Nephron progenitor cell (in vitro differentiated cells): ENCODE measurements at regions not wholly inside any gene's neighbourhood (a gene's known extent, or its start where the extent isn't known, plus 50 kb on each side); places are given as distances from the start of the nearest gene placed in this dataset.

Experiments
- DNase-seq: peaks from one replicate; pipeline ENCODE4 v3.0.0; 2021
- H3K27ac Mint-ChIP-seq: 2 replicates; pipeline ENCODE4 v1.8.0; 2021; ENCODE audit warnings: mild to moderate bottlenecking, moderate library complexity, mixed read lengths
- H3K27me3 Mint-ChIP-seq: 2 replicates; pipeline ENCODE4 v1.8.0; 2021; ENCODE audit warnings: mild to moderate bottlenecking, low read depth, mixed read lengths; ENCODE audit not compliant: poor library complexity
- H3K36me3 Mint-ChIP-seq: 2 replicates; pipeline ENCODE4 v1.8.0; 2021; ENCODE audit warnings: low read depth, mixed read lengths
- H3K4me1 Mint-ChIP-seq: 2 replicates; pipeline ENCODE4 v1.8.0; 2021; ENCODE audit warnings: mixed read lengths
- H3K4me3 Mint-ChIP-seq: 2 replicates; pipeline ENCODE4 v1.8.0; 2021; ENCODE audit warnings: mild to moderate bottlenecking, moderate library complexity, mixed read lengths
- H3K9me3 Mint-ChIP-seq: 2 replicates; pipeline ENCODE4 v1.8.0; 2021; ENCODE audit warnings: mild to moderate bottlenecking, moderate library complexity, mixed read lengths
- TF ChIP-seq, protein P1 (sequence below): fragments of 200-600 bp; sonication (generic); IDR thresholded peaks from 2 replicates; pipeline ENCODE4 v1.5.0; 2021; ENCODE audit warnings: antibody characterized with exemption

DNA sequence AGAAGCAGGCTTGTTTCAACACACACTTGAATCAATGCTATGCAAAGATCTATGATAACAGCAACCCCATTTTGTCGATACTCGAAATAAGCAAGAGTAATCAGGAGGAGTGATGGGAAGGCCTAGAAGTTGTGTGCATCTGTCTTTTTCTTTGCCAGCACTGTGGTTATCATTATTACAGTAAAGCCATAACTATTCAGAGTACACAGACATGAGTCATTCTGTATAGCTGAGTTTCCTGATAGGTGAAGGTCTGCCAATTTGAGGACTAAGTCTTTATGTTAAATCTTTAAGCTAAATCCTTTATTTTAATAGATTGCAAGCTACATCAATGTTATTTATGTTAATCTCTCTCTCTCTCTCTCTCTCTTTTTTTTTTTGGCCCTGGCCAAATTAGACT is 1344.4 kb upstream of the CELF4 start:
- no peak overlapping the region for H3K27ac Mint-ChIP-seq

DNA sequence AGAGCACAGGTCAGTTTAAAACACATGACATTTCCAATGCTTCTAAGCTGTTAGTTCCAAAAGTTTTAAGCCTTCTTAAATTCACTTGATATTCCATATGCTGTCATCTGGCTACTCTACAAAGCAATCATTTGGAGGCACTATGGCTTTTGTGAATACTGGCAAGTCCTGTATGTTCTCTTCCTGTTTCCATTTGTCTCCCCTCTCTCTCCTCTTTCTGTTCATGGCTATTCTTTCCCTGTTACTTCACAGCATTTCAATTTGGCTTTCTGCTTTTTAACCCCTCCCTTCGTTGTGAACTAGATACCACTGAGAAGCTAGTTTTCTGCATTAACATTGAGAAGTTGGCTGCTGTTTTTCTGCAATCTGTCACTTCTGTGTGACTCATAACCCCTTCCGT is 1337.2 kb upstream of the CELF4 start:
- H3K27ac Mint-ChIP-seq = no peak overlapping the region
- no peak for DNase-seq

More for the DNA sequence above, 1344.4 kb upstream of the CELF4 start:
- Mint-ChIP-seq H3K9me3 (no peaks in the 10 kb centered on the region), H3K4me1 (no peaks in the 10 kb centered on the region), H3K27me3 (no peaks in the 10 kb centered on the region), H3K36me3 (no peaks in the 10 kb centered on the region), H3K4me3 (no peak overlapping the region)
- DNase-seq = no peak
- TF ChIP-seq, protein P1, sequence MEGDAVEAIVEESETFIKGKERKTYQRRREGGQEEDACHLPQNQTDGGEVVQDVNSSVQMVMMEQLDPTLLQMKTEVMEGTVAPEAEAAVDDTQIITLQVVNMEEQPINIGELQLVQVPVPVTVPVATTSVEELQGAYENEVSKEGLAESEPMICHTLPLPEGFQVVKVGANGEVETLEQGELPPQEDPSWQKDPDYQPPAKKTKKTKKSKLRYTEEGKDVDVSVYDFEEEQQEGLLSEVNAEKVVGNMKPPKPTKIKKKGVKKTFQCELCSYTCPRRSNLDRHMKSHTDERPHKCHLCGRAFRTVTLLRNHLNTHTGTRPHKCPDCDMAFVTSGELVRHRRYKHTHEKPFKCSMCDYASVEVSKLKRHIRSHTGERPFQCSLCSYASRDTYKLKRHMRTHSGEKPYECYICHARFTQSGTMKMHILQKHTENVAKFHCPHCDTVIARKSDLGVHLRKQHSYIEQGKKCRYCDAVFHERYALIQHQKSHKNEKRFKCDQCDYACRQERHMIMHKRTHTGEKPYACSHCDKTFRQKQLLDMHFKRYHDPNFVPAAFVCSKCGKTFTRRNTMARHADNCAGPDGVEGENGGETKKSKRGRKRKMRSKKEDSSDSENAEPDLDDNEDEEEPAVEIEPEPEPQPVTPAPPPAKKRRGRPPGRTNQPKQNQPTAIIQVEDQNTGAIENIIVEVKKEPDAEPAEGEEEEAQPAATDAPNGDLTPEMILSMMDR = no peak

DNA sequence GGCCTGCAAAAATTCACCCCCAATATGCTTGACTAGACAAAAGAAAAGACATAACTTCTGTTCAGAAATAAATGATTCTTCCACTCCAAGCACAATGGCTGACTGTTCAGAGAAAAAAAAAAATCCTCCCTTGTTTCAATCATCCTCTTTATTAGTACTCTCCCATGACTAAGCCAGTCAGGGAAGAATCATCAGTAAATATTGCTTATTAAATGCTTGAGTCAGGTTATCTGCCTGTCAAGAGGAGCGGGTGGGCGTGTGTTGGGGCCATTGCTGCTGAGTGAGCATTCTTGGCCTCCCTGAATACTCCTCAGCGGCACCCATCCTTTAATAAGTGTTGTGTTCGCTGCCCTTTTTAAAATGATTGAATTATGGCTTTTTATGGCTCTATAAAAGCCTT is 1334.8 kb upstream of the CELF4 start:
- Mint-ChIP-seq H3K27me3 (no peaks in the 10 kb centered on the region), H3K9me3 (no peaks in the 10 kb centered on the region), H3K36me3 (no peaks in the 10 kb centered on the region), H3K4me1 (no peaks in the 10 kb centered on the region), H3K27ac (no peak overlapping the region), H3K4me3 (no peak overlapping the region)
- TF ChIP-seq, protein P1 = no peak
- no peak for DNase-seq

More for the DNA sequence above, 1337.2 kb upstream of the CELF4 start:
- H3K9me3 Mint-ChIP-seq = no peaks in the 10 kb centered on the region
- H3K4me1 Mint-ChIP-seq = no peaks in the 10 kb centered on the region
- no peaks in the 10 kb centered on the region for H3K36me3 Mint-ChIP-seq
- H3K27me3 Mint-ChIP-seq = no peaks in the 10 kb centered on the region
- H3K4me3 Mint-ChIP-seq = no peak overlapping the region
- TF ChIP-seq, protein P1 = no peak

DNA sequence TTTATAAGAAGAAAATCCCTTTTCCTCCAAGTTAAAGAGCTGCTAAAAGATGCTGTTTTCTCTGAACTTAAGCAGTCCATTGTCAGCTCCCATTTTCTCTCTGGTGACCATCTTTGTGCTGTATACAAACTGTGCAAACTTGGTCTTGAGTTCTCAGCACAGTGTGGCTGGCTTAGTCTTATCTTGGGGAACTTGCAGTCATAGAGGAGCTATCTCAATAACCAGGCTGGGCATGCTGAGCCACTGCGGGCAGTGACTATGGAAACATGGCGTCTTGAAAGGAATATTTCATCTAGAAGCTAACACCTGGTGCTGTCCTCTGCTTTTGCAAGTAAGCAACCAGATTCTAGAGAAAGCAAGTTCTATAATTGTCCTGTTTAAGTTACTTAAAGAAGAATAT is 1334.4 kb upstream of the CELF4 start:
- no peak for DNase-seq
- H3K4me3 Mint-ChIP-seq = no peak overlapping the region
- H3K4me1 Mint-ChIP-seq = no peaks in the 10 kb centered on the region
- TF ChIP-seq, protein P1 = no peak
- no peaks in the 10 kb centered on the region for H3K36me3 Mint-ChIP-seq
- no peaks in the 10 kb centered on the region for H3K27me3 Mint-ChIP-seq
- no peak overlapping the region for H3K27ac Mint-ChIP-seq
- H3K9me3 Mint-ChIP-seq = no peaks in the 10 kb centered on the region

DNA sequence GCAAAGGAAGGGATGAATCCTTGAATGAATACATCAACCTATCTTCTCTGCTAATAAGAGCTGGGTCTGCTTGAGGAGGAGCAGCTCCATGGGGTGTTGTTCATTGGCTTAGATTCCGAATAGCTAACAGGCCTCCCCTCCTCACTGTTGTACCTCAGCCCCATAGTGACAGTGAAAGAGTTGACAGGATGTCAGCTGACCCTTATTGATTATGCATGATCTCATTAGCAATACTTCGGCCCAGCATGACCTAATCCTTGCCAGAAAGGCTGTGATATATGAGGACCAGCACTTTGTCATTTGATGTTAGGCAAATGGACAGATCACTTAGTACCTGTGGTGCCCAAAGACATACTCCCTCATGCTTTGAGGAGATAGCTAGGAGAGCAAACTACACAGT is 1333.7 kb upstream of the CELF4 start:
- no peak overlapping the region for H3K4me3 Mint-ChIP-seq
- H3K36me3 Mint-ChIP-seq = no peaks in the 10 kb centered on the region
- no peak for DNase-seq
- no peaks in the 10 kb centered on the region for H3K9me3 Mint-ChIP-seq
- TF ChIP-seq, protein P1 = no peak
- H3K27me3 Mint-ChIP-seq = no peaks in the 10 kb centered on the region
- no peaks in the 10 kb centered on the region for H3K4me1 Mint-ChIP-seq
- H3K27ac Mint-ChIP-seq = no peak overlapping the region

DNA sequence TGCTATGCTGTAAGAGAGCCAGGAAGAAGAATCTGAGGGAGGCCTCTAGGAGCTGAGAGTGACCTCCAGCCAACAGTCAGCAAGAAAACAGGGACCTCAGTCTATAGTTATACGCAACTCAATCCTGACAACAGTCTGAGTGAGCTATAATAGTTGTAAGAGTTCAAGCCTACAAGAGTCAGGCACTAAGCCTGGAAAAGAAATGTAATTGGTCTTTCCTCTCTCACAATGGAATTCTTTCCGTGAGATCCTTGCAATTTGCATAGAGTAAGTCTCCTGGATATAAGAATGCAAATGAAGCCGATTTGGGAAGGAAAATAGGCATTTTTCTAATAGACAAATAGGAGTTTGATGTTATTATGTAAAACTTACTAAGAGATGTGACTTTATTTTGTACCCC is 1332.6 kb upstream of the CELF4 start:
- no peak overlapping the region for H3K27ac Mint-ChIP-seq
- DNase-seq = no peak
- no peaks in the 10 kb centered on the region for H3K27me3 Mint-ChIP-seq
- no peaks in the 10 kb centered on the region for H3K9me3 Mint-ChIP-seq
- H3K4me3 Mint-ChIP-seq = no peak overlapping the region
- no peaks in the 10 kb centered on the region for H3K4me1 Mint-ChIP-seq
- TF ChIP-seq, protein P1 = no peak
- H3K36me3 Mint-ChIP-seq = no peaks in the 10 kb centered on the region
